NCI-H2196 treated with DMSO at 0.1 percent for 48 hours (cell line): ENCODE measurements at regions not wholly inside any gene's neighbourhood (a gene's known extent, or its start where the extent isn't known, plus 50 kb on each side); places are given as distances from the start of the nearest gene placed in this dataset.
"Not testable (repeated sequence)": the region's sequence is repeated elsewhere in the genome, so short reads cannot be mapped to it uniquely, and the experiment has no call there.

Experiments used
- DNase-seq: peaks from one replicate; lab custom pipeline; 2025; ENCODE audit not compliant: unreplicated experiment; lab: John Stamatoyannopoulos, UW

DNA sequence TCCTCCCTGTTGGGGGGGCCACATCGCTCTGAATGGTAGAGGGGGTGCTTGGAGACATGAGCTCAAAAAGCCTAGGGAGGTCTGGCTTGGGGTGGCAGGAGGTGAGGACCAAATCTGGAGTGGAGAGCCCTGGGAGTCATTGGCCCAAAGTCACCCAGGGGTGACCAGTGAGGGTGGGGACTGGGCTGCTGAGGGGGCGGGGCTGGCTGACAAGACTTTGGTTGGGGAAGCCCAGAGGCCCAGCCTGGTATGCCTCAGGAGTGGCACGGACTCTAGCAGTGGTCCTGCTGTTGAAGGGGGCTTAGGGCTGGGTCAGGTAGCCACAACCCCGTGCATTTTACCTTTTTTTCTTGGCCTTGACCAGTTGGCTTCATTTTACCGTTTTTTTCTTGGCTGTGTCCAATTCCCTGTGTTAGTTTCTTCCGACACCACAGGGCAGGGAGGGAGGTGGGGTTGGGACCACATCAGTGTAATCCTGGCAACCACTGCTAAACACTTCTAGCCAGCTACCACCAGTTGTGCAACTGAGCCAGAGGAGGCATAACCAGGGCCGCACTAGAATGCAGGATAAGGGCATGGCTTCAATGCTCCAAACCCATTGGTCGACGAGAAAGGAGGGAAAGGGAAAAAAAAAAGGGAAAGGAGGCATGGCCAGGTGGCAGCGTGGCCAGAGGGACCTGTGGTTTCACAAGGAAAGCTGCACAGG, 105.3 kb upstream of the C2CD4B start:
- no peak for DNase-seq

GRCh38 chr15:62272290-62272689, 107.2 kb upstream of the C2CD4B start:
- no peak for DNase-seq

- no peak for DNase-seq
These were observed 110.7 kb upstream of the C2CD4B start for GRCh38 chr15:62275831-62276230.

GRCh38 chr15:62277816-62278394, 112.8 kb upstream of the C2CD4B start:
- no peak for DNase-seq

DNA sequence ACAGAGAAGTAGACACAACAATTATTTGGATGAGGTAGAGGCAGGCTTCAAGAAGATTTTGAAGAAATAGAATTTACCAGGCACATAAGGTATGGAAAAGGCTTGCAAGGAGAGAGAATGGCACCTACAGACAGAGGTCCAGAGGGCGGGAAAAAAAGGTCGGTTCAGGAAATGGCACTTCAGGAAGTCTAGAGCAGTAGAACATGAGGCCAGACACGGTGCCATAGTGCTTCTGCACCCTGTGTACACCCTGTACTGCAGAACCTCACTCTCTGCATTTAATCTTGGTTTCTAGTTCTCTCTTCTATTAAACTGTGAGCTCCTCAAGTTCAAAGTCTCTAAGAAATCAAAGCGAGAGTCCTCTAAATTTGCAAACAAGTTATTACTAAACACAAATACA, 113.4 kb upstream of the C2CD4B start:
- no peak for DNase-seq

- DNase-seq, result no peak
These were observed 114.0 kb upstream of the C2CD4B start for GRCh38 chr15:62279041-62279440.

DNA sequence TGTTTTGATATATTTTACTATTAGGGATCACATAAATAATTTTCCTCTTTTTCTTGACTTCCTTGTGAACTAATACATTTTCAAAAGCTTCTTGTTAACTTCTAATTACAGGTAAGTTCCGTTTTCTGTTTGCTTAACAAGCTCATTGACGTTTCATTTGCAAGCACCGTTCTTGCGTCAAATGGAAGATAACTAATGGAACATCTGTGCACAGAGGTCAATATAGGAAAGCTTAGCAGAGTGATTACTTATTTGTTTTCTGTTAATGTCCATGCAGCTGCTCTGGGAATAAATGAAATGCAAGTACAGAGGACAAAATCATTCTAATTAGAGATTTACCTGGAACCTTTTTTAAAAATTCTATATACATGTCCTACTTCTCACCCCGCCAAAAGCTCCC, 115.5 kb upstream of the C2CD4B start:
- no peak for DNase-seq

- not testable (repeated sequence) for DNase-seq
These were observed 116.7 kb upstream of the C2CD4B start for GRCh38 chr15:62281801-62282200.

GRCh38 chr15:62287066-62287857, 122.2 kb upstream of the C2CD4B start:
- DNase-seq, result no peak

- DNase-seq, result no peak
These were observed 123.4 kb upstream of the C2CD4B start for GRCh38 chr15:62288361-62289017.

DNA sequence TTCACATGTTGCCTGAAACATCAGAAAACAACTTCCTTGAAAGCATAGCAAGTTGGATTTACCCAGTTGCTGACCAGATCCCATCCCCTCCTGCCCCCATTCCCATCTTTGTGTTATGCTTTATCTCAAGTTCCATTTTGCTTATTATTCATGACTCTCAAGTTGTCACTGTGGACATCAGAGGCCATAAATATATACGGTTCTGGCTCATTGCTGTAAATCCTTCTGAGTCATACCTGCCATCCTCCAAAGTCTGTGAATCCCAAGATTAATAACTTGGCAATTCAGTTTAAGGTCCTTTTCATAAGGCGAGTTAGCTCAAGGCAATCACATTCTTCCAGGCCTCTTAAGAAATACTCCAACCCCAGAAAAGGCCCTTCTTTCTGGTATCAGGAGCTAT, 126.2 kb upstream of the C2CD4B start:
- DNase-seq, result no peak

DNA sequence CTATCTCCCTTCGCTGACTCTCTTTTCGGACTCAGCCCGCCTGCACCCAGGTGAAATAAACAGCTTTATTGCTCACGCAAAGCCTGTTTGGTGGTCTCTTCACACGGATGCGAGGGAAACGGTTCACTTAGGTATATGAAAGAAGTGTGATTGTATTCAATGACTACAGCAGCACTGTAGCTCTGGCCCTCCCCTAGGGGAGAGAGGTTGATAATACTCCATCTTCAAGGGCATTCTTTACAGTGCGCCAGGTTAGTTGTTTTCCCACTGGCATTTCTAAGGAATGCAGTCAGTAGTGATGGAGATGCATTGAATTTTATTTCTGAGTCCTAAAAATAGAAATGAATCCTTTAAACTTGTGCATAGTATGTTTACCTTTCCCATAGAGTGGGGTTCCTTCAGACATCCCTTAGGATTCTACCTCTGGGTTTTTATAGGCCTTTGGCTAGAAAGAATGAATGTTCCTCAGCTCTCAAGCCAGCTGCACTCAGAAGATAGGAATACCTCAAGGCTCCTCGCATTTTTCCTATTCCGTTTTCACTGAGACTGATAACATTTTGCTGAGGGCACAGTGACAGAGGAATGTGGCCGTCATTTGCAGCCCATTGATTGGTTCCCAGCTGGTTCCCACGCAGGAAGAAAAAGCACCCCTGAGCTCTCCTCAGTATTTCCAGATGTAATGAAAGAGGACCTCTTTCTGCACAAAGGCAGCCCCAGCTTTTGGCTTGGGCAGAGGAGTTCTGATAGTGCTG, 131.8 kb upstream of the C2CD4B start:
- no peak for DNase-seq

GRCh38 chr15:62297522-62297921, 132.4 kb upstream of the C2CD4B start:
- DNase-seq, result no peak

DNA sequence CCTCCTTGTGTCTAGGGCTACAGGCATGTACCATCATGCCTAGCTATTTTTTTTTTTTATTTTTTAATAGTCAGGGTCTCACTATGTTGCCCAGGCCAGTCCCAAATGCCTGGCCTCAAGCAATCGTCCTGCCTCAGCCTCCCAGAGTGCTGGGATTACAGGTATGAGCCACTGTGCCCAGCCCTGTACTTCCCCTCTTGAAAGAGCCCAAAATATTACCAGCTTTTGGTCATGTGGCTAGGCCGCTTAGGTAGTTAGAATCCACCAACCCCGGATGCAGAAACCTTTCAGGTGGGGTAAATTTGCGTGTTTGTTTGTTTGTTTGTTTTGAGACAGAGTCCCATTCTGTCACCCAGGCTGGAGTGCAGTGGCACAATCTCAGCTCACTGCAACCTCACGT, 132.8 kb upstream of the C2CD4B start:
- DNase-seq, result no peak

DNA sequence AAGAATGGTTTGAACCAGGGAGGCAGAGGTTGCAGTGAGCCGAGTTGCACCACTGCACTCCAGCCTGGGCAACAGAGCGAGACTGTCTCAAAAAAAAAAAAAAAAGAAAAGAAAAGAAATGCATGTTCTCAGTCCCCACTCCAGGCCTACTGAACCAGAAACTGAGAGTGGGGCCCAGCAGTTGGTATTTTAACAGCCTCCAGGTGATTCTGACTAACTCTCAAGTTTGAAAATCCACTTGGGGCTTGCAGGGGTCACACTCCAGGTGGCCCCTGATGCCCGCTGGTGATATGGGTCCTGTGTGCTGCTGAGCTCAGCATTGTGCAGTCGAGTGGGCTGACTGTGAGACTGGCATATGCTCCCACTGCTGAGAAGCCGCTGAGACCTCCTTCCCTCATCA, 133.7 kb upstream of the C2CD4B start:
- no peak for DNase-seq

DNA sequence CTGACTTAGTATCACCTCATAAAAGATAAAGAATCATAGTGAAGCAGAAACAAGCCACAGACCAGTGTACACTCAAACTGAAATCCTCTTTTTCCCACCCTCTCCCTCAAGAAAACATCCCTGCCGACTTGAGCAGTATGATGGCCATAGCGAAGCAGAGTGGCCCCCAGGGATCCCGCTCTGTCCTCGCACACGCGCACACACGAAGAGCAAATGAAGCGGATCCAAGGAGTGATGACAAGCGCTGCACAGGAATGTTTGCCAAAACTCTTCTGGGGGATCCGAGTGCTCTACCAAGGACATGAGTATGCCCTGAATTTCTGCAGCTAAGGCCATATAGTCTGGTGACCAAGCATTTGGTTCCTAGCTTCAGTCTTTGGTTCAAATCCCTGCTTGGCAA, 134.5 kb upstream of the C2CD4B start:
- DNase-seq, result no peak

- DNase-seq, result no peak
These were observed 137.0 kb upstream of the C2CD4B start for GRCh38 chr15:62301993-62302675.

DNA sequence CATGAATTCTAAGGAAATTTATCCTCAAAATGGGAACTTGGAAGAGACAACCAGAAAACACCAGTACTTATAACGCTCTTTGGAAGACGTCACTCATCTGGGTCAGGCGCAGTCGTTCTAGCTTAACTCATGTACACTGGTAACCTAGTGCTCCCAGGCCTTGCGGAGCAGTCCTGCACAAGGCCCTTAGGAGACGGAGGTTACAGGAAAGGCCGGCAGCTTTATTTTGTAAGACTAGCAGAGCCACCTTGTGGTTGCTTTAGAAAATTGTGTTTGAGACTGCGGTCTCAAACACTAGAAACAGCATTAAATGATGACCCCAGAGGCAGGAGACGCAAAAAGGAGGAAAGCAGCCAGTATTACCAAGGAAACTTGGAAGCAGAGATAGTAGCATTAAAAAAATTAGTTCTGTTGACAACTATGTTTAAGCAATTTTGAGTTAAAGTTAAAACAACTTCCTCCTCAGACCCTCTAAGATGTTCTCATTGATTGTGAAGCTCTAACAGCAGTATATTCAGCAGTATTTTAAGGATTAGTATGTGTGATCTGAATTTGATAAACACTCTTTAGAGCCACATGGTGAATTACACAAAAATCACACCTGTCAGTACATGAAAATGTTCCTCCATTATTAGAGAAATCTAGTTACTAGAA, 141.9 kb upstream of the C2CD4B start:
- peak; percentile 60 for DNase-seq

- DNase-seq, result no peak
These were observed 142.5 kb upstream of the C2CD4B start for GRCh38 chr15:62307551-62307950.
